ENCODE measurements at regions not wholly inside any gene's neighbourhood (a gene's known extent, or its start where the extent isn't known, plus 50 kb on each side); places are given as distances from the start of the nearest gene placed in this dataset.

DNA sequence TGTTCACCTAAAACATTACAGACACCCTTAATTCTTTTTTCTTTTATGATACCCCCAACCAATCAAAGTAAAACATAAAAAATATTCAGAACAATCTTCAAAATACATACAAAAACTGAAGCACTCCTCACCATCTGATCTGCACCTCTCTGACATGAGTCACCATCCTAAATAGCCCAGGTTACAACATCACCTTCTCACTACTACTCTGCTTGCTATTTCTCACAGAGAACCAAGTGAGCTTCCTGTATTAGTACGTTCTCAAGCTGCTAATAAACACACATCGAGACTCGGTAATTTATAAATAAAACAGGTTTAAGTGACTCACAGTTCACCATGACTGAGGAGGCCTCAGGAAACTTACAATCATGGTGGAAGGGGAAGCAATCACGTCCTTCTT lies 183.5 kb downstream of the CBLN2 start:
- no peak for DNase-seq (ENCODE audit: low read depth)

DNA sequence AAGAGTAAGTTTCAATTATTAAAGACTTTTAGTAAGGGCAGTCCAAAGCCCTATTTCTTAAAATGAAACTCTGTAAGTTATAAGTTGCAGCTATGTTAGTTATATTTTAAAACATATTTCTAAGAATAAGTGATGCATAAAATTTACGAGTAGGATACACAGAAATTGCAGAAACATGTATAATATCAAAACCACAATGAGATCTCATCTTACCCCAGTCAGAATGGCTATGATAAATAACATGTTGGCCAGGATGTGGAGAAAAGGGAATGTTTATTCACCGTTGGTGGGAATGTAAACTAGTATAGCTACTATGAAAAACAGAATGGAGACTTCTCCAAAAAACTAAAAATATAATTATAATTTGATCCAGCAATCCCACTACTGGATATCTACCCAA lies 201.2 kb downstream of the CBLN2 start:
- no peak for DNase-seq (ENCODE audit: low read depth)

DNA sequence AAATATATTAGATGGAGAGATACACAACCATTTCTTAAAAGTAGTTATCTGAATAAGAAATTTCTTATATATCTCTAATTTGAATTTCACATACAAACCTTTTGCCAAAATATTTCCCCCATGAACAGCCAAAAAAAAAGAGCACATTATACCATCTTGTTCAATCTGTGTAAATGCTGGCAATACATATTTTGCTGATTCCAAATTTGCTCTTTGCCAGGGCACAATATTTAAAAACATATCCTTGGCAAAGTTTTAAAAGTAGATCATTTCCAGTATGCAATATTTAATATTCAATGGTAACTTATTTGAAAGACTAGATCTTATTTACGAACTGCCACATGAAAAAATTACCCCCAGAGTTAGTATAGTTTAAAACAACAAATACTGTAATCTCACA lies 204.2 kb downstream of the CBLN2 start:
- no peak for DNase-seq (ENCODE audit: low read depth)

DNA sequence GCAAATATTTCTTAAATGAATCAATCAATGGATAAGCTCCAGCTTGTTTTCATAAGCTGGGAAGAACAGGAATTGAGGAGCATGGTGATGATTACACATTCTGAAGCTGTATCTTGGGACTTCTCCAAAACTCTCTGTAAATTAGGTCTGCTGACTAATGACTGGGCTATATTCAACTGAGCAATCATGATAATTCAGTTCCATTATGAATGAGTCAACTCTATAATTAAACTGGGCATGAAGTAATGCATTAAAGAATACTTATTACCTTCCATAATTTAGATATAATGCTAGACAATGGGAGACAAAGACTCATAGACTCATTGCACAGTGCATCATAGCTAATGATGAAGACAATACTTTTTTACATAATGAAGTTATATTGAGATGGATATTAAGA lies 207.4 kb downstream of the CBLN2 start:
- DNase-seq (ENCODE audit: low read depth), result no peak

DNA sequence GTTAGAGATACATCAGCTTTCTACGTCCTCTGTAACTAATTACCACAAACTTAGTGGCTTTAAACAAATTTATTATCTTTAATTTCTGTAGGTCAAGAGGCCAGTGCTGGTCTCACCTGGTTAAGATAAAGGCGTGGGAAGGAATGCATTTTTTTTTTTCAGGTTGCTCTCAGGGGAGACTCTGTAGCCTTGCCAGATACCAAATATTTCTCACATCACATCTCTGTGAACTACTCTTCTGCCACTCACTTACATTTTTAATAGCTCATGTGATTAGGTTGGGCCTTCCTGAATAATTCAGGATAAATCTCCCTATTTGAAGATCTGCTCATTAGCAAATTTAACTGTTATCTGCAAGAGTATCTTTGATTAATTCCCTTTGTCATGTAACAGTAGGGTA lies 214.6 kb downstream of the CBLN2 start:
- DNase-seq (ENCODE audit: low read depth), result no peak

DNA sequence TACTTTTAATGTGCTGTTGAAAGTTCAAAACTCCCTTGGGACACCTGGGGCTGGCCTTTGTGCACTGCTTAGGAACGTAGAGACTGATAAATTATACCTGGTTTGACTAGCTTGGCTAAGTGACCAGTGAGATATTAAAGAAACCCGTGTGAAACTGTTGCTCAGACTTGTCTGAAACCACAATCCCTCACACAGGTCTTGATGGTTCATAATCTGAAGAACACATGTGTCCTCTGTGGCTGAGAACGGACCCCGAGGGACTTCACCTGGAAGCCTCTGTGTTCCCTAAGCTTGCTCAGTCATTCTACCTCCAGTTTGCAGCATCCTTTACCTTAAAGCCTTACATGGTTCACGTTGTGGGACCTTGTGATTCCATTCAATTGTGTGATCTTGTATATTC lies 218.8 kb downstream of the CBLN2 start:
- DNase-seq (ENCODE audit: low read depth), result no peak

DNA sequence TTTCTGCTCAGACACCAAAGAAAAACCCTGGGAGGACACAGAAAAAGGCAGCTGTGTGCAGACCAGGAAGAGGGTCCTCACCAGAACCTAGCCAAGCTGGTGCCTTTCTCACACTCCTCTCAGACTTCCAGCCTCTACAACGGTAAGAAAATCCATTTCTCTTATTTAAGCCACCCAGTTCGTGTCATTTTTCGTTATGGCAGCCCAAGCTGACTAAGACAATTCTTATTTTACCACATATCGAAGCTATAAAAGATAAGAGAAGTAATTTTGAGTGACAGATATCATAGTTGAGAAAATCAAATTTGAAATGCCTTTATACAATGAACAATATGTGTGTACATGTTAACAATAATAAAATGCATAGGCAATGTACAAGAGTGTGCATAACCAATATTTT lies 219.5 kb downstream of the CBLN2 start:
- no peak for DNase-seq (ENCODE audit: low read depth)

DNA sequence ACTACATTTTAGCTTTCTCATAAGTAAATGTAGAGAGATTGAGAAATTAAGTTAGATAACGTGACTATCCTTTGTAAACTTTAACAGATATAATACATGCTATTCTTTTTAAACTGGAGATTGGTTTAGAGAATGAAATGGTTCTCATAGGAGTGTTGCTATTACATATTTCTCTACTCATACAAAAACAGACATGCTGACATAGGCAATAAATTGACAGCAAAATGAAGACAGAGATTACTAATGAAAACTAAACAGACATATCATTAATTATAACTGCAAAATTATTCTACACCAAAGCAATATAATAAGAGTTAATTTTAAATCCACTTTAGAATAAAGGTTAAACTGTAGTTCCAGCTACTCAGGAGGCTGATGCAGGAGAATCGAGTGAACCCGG lies 227.6 kb downstream of the CBLN2 start:
- no peak for DNase-seq (ENCODE audit: low read depth)

DNA sequence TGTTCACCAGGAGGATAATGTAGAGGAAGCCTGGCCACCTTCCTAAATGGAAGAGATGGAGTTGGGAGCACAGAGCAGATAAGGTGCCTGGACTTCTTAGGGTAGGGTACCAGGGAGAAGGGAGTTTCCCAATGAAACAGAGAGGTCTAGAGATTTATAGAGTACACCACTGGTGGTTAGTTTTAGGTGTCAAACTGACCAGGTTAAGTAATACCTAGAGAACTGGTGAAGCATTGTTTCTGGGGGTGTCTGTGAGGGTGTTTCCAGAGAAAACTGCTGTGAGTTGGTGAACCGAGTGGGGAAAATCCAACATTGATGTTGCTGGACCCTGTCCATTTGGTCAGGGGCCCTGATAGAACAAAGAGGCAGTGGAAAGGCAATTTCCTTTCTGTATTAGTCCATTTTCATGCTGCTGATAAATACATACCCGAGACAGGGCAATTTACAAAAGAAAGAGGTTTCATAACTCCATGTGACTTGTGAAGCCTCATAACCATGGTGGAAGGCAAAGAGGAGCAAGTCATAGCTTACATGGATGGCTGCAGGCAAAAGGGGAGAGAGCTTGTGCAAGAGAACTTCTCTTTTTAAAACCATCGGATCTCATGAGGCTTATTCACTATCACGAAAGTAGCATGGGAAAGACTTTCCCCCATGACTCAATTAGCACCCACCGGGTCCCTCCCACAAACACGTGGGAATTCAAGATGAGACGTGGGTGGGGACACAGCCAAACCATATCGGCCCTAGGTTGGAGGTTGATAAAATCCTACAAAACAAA lies 260.8 kb downstream of the CBLN2 start:
- no peak for DNase-seq (ENCODE audit: low read depth)

DNA sequence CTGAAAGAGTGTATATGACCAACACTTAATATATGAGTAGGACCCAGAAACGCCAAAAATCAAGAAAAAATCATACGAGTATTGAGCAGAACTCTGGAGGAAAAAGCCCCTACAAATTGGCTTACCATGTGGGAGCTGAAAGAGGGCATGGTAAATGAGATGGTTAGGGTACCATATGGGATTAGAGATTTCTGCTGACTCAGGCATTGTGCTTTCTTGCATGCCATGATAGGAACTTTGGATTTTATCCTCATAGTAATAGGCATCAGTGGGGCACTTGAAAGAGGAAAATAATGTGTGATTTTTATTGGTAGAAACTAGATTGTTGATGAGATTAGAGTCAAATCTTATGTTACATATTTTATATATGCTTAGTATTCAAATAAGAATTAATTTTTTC lies 271.1 kb downstream of the CBLN2 start:
- no peak for DNase-seq (ENCODE audit: low read depth)

DNA sequence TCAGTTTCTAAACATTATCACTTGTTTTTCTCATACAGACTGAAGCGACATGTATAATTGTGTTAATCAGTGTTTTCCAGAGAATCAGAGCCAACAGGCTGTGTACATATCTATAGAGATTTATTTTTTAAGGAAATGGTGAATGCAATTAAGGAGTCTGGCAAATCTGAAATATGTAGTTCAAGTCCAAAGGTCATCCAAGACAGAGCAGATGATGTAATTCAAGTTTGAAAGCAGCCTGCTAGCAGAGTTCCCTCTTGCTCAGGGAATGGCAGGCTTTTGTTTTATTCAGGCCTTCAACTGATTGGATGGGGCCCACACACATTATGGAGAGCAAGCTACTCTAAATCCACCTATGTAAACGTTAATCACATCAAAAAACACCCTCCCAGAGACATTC lies 282.6 kb downstream of the CBLN2 start:
- DNase-seq (ENCODE audit: low read depth), result no peak

DNA sequence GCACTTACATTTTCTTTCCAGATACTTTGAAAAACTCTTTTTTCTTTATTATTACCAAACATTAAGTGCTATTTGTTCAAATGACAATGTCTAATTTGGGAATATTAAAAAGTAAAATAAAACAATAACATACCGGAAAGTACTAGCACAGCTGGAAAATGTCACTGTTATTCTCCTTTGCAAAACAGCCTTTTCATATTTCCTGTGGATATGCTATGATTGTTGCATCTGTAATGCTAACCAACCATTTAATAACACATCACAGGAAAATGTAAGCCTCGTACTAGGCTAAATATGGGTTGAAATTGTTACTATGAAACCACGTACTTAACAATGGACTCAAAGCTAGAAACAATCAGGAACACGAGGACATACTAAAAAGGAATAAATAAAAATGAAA lies 298.1 kb downstream of the CBLN2 start:
- no peak for DNase-seq (ENCODE audit: low read depth)

DNA sequence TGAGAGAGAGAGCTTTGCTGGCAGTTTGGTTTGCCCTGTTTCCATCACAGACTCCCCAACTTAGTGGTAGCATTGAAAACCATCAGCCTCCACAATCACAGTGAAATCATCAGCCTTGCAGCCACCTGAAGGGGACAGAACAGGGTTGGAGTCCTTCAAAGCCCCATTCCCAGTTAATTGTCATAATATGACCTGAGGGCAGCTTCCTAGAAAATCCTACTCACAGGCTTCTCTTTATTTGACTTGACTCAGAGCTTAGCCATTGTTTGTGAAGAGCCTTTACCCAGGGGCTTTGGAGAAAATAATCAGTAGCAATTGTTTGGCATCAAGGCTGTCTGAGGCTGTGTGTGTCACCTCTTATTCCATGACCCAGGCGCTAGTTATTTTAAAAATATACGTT lies 308.7 kb downstream of the CBLN2 start:
- DNase-seq (ENCODE audit: low read depth), result no peak

DNA sequence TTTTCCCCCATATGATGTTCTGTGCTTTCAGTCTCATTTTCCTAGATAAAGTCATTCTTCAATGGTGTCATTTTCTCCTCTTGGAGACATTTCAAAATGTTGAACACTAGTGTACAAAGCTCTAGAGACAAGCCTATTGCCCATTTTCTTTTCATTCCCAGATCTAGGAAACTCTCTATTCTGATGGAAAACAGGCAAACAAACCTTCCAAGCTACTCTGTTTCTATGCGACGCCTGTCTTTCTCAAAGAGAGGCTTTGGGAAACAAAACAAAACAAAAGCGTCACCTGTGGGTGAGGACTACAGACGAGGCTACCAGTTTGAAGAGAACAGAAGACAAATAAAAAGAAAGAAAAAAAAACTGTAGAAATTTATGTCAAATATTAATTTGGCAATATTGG lies 311.0 kb downstream of the CBLN2 start:
- DNase-seq (ENCODE audit: low read depth), result no peak

DNA sequence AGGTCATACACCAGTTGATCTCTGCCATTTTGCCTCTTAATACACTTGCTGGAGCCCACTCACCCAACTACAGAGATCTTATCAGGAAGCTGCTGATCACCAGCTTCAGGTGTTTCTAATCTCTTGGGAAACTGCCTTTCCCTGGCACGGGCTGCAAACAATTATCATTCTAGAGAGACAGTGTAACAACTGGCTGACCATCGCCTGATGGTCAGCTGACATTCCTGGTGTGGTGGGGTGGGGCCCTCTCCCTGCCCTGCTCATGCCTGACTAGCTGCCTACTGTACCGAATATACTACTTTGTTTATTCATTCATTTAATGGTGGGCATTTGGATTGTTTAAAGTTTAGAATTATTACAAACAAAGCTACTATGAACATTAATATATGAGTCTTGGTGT lies 311.5 kb downstream of the CBLN2 start:
- DNase-seq (ENCODE audit: low read depth), result no peak

DNA sequence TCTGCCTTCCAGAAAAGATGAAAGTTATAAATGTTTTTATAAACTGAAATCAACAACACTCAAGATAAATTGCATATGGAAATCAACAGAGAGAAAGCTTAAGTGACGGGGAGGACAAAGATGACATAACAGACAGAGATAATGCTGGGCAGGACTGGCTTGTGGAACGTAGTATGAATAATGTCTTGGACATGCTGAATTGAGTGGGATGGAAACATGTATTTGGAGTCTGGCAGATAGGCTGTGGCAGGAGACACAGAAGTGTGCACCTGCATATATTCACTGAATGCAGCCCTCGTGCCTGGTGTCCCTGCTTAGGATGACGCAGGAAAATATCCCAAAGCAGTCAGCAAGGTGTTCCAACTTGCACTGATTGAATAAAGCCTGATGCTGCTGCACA lies 318.2 kb downstream of the CBLN2 start:
- DNase-seq (ENCODE audit: low read depth), result no peak

DNA sequence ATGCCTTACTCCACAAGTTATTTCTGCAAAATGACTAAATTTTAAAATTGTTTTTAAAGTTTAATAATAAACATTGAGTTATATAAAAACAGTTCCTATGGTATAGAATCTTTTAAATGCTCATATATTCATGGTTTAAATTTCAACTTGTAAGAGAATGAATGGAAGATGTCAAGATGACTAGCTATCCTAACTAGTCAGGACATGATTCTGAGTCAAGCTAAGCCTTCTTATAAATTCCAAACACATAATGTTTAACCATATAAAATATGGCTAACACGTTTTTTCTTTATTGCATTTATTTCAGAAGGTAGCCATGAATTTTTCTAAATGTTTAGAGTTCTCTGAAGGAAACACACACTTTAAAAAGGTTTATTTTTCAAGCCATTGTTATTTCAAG lies 320.4 kb downstream of the CBLN2 start:
- no peak for DNase-seq (ENCODE audit: low read depth)

DNA sequence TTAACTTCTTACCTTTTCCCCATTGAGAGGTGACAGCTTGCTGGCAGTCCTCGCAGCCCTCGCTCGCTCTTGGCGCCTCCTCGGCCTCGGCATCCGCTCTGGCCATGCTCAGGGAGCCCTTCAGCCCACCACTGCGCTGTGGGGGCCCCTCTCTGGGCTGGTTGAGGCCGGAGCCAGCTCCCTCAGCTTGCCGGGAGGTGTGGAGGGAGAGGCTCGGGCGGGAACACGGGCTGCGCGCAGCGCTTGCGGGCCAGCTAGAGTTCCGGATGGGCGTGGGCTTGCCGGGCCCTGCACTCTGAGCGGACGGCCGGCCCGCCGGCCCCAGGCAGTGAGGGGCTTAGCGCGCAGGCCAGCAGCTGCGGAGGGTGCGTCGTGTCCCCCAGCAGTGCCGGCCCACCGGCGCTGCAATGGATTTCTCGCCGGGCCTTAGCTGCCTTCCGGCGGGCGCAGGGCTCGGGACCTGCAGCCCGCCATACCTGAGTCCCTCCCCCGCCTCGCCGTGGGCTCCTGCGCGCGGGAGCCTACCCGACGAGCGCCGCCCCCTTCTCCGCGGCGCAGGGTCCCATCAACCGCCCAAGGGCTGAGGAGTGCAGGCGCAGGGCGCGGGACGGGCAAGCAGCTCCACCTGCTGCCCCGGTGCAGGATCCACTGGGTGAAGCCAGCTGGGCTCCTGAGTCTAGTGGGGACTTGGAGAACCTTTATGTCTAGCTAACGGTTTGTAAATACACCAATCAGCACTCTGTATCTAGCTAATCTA lies 335.0 kb downstream of the CBLN2 start:
- DNase-seq (ENCODE audit: low read depth), result no peak

DNA sequence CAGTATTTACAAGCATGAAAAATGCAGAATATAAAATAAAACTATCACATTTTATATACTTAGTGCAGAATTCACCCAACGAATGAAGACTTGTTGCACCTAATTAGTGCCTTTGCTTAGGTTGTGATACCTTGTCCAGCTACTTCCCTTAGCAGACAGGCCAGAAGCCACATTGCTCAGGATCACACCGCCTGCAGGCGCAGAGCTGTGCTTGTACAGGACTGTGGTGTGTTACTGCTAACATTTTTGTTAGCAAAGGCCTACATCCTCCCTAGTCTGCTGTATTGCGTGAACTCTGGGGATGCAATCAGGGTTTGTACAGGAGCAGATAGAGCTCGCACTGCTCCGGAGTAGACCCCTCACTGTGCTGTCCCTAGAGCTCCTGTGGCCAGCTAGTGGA lies 336.9 kb downstream of the CBLN2 start:
- DNase-seq (ENCODE audit: low read depth), result no peak

DNA sequence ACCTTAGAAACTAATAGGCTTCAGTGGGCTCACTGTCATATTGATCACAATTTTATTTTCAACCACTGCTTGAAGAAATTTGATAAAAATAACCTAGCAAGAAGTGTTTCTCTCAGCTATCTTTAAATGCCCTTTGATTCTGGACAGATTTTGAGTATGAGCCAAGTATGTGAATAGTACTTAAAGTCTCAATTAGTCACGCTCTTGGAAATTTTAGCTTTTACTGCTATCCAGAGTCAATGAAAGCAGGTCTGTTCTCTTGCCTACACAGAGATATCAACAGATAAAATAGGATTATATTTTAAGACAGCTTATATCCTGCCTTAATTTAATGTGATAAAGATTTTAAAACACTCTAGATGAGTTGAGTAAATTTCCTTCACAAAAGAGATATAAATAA lies 337.3 kb downstream of the CBLN2 start:
- DNase-seq (ENCODE audit: low read depth), result no peak

DNA sequence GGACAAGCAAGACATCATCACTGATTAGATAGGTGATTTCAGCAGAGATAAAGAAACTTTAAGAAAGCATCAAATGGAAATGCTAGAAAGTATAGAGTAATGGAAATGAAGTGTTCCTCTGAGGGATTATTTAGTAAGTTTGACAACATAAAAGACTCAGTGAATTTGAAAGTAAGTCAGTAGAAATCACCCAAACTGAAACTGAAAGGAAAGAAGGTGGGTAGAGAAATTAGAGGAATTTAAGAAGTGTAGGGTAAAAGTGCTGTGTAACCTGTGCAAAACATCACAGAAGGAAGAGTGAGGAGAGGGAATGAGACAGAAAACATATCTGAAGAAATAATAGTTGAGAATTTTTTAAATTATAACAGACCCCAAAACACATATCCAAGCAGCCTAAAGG lies 343.1 kb downstream of the CBLN2 start:
- no peak for DNase-seq (ENCODE audit: low read depth)

DNA sequence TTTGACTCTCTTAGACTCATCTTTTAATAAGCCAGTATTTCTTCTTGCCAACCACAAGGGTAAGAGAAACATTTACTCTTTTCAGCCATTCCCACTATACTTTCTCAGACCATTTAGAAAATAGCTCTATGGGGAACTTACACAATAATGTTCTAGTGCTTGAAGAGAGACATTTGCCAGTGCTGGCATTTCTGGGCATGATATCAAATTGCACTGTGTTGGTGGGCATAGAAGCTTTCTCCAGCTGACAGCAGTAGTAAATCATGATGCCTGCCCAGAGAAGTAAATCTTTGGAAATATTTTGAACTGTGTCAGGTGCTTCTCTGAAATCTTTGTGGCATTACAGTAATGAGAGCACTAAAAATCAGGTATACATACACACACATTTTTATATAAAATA lies 346.6 kb downstream of the CBLN2 start:
- DNase-seq (ENCODE audit: low read depth), result no peak

DNA sequence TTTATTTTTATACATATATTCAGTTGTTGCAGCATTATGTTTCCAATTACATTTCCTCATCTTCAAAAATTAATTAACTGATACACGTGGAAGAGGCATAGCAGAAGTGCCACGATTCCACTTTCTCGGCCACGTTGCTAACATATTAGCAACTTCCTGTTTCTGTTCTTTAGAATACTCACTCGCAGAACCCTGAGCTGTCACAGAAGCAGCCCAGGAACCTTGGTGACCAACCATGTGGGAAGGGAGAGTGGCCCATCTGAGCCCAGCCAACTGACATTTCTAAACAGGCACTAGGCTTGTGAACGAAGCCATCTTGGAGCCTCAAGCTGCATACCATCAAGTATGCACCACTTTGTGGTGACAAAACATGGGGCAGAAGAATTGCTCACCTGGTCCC lies 350.1 kb downstream of the CBLN2 start:
- no peak for DNase-seq (ENCODE audit: low read depth)

DNA sequence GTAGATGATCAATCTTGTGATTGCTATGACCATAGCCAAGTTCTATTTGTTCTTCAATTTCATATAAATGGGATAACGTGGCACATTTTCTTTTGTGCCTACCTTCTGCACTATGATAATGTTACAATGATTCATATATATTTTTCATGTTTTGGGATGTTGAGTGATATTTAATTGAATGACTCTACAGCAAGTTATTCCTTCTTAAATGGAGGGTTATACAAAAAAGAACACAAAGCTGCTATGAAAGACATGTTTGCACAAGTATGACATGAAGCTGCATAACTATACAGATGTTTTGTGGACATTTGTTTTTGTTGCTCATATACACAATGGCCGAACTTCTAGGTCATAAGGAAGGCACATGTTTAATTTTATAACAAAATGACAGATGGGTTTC lies 356.2 kb downstream of the CBLN2 start:
- no peak for DNase-seq (ENCODE audit: low read depth)
